ENCODE measurements at regions not wholly inside any gene's neighbourhood (a gene's known extent, or its start where the extent isn't known, plus 50 kb on each side); places are given as distances from the start of the nearest gene placed in this dataset.

- H3K36me3 ChIP-seq = no peaks in the 10 kb centered on the region
- H3K4me1 ChIP-seq = no peaks in the 10 kb centered on the region
- H3K27ac ChIP-seq = no peak overlapping the region
- DNase-seq = no peak
- no peaks in the 10 kb centered on the region for H3K27me3 ChIP-seq
- intact Hi-C loops (cut with DNase I; ENCODE audit: low total_unique reads) = no loop called here
- H3K9me3 ChIP-seq = no peaks in the 10 kb centered on the region
- 92 to 100% (median 93%) methylated on average over 1 of the region's 1 CpG for WGBS, 5 donors
- TF ChIP-seq POLR2A (IDR thresholded peaks at IDR 0.05) (no peak), EP300 (IDR thresholded peaks at IDR 0.05) (no peak), POLR2AphosphoS5 (IDR thresholded peaks at IDR 0.05) (no peak)
- TF ChIP-seq, protein P1, sequence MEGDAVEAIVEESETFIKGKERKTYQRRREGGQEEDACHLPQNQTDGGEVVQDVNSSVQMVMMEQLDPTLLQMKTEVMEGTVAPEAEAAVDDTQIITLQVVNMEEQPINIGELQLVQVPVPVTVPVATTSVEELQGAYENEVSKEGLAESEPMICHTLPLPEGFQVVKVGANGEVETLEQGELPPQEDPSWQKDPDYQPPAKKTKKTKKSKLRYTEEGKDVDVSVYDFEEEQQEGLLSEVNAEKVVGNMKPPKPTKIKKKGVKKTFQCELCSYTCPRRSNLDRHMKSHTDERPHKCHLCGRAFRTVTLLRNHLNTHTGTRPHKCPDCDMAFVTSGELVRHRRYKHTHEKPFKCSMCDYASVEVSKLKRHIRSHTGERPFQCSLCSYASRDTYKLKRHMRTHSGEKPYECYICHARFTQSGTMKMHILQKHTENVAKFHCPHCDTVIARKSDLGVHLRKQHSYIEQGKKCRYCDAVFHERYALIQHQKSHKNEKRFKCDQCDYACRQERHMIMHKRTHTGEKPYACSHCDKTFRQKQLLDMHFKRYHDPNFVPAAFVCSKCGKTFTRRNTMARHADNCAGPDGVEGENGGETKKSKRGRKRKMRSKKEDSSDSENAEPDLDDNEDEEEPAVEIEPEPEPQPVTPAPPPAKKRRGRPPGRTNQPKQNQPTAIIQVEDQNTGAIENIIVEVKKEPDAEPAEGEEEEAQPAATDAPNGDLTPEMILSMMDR (IDR thresholded peaks at IDR 0.05) = no peak
- H3K4me3 ChIP-seq = no peak overlapping the region
Observed at GRCh38 chr6:14575961-14576360, 458.4 kb downstream of the CD83 start.

DNA sequence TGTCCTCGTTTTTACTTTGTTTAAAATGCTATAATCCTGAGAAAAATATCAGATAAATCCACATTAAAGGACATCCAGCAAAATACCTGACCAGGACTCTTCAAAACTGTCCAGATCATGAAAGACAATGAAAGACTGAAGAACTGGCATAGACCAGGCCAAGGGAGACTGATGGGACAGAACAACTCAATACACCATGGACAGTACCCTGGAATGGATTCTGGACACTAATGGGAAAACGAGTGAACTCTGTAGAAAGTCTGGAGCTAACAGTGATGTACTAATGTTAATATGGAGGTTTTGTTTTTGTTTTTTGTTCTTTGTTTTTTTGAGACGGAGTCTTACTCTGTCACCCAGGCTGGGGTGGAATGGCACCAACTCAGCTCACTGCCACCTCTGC is 461.4 kb downstream of the CD83 start:
- WGBS, 5 donors = 70 to 85% (median 76%) methylated on average over 3 of the region's 3 CpGs
- no peak for DNase-seq
- intact Hi-C loops (cut with DNase I; ENCODE audit: low total_unique reads) = no loop called here
- TF ChIP-seq EP300 (IDR thresholded peaks at IDR 0.05) = no peak
- TF ChIP-seq, protein P1 (IDR thresholded peaks at IDR 0.05) = no peak
- no peak for TF ChIP-seq POLR2AphosphoS5 (IDR thresholded peaks at IDR 0.05)
- TF ChIP-seq POLR2A (IDR thresholded peaks at IDR 0.05) = no peak
- no peaks in the 10 kb centered on the region for H3K9me3 ChIP-seq
- H3K4me1 ChIP-seq = no peaks in the 10 kb centered on the region
- H3K36me3 ChIP-seq = no peaks in the 10 kb centered on the region
- no peak overlapping the region for H3K4me3 ChIP-seq
- no peak overlapping the region for H3K27ac ChIP-seq
- H3K27me3 ChIP-seq = no peaks in the 10 kb centered on the region

DNA sequence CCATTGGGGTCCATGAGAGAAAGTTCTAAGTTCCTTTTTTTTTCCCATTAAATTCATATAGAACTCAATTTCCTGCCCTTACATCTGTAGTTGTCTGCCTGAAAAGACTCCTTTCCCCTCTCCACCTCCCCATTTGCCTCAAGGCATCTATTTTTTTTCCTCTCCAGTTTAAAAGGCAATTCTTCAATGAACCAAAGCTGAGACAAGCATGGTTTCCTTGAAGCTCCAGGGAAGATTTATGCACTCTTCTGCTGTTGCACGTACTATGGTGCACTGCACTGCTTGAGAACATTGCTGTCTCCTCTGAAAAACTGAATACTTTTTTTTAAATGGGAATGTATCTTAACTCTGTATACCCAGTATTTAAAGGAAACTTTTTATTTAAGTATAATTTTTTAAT is 465.2 kb downstream of the CD83 start:
- no peak overlapping the region for H3K4me3 ChIP-seq
- no peaks in the 10 kb centered on the region for H3K9me3 ChIP-seq
- no peak for DNase-seq
- no peaks in the 10 kb centered on the region for H3K27me3 ChIP-seq
- no peak overlapping the region for H3K27ac ChIP-seq
- H3K4me1 ChIP-seq = no peaks in the 10 kb centered on the region
- WGBS, 5 donors = 94 to 100% (median 98%) methylated on average over 1 of the region's 1 CpG
- intact Hi-C loops (cut with DNase I; ENCODE audit: low total_unique reads) = no loop called here
- TF ChIP-seq, protein P1 (IDR thresholded peaks at IDR 0.05) = no peak
- H3K36me3 ChIP-seq = no peaks in the 10 kb centered on the region

DNA sequence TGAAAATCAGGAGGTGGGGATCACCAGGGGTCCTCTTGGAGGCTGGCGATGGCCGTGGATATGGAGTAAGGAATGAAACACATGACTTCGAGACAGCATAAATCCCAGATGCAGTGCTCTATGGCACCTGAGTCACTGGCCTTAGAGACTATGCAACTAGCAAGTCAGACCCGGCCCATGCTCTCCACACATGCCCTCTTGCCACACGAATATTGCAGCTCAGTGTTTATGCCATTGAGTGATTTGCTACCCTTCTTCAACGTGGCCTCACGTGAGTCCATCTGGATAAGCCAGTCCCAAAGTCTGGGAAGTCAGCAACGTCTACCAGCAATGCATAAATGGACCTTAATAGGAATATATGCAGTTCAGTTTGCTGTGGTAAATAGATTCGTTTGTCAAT is 466.3 kb downstream of the CD83 start:
- Histone ChIP-seq H3K4me3 (no peak overlapping the region), H3K9me3 (no peaks in the 10 kb centered on the region), H3K27me3 (no peaks in the 10 kb centered on the region), H3K27ac (no peak overlapping the region), H3K4me1 (no peaks in the 10 kb centered on the region), H3K36me3 (no peaks in the 10 kb centered on the region)
- TF ChIP-seq EP300 (IDR thresholded peaks at IDR 0.05) (no peak), POLR2A (IDR thresholded peaks at IDR 0.05) (no peak), POLR2AphosphoS5 (IDR thresholded peaks at IDR 0.05) (no peak)
- TF ChIP-seq, protein P1 (IDR thresholded peaks at IDR 0.05) = no peak
- no peak for DNase-seq
- 61 to 83% (median 70%) methylated on average over 9 of the region's 9 CpGs for WGBS, 5 donors
- intact Hi-C loops (cut with DNase I; ENCODE audit: low total_unique reads) = no loop called here

GRCh38 chr6:14584450-14584849 is 466.9 kb downstream of the CD83 start:
- H3K4me1 ChIP-seq = no peaks in the 10 kb centered on the region
- no peak for TF ChIP-seq POLR2A (IDR thresholded peaks at IDR 0.05)
- TF ChIP-seq, protein P1 (IDR thresholded peaks at IDR 0.05) = peak in 2 of 7 experiments; percentile 9 to 34
- no peak overlapping the region for H3K27ac ChIP-seq
- DNase-seq = peak; percentile 29 to 46
- no peaks in the 10 kb centered on the region for H3K36me3 ChIP-seq
- WGBS, 5 donors = 23 to 51% (median 29%) methylated on average over 5 of the region's 5 CpGs
- no peaks in the 10 kb centered on the region for H3K9me3 ChIP-seq
- H3K27me3 ChIP-seq = no peaks in the 10 kb centered on the region
- no peak overlapping the region for H3K4me3 ChIP-seq
- intact Hi-C loops (cut with DNase I; ENCODE audit: low total_unique reads) = no loop called here
